ENCODE measurements at regions not wholly inside any gene's neighbourhood (a gene's known extent, or its start where the extent isn't known, plus 50 kb on each side); places are given as distances from the start of the nearest gene placed in this dataset.

DNA sequence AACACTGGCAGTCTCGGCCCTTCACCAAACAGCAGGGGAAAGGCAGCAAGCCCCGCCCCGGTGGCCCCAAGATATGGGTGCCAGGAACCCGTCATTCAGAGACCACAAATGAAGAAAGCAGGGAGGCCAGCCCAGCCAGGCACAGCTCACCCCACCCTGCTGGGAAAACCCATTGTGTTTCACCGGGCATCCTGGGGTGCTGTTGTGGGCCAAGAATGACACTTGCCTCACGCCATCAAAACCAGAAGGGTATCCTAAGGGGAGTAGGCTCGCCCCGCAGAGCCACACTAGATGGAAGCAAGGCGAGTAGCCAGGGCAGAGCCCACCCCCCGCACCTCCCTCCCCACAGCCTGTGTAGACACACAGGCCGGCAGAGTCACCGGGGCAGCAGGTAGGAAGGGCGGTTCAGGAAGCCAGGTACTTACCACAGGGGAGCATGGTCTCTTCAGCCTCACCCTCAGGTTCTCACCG is 72.5 kb upstream of the KCNMA1 start:
- no peak for DNase-seq

DNA sequence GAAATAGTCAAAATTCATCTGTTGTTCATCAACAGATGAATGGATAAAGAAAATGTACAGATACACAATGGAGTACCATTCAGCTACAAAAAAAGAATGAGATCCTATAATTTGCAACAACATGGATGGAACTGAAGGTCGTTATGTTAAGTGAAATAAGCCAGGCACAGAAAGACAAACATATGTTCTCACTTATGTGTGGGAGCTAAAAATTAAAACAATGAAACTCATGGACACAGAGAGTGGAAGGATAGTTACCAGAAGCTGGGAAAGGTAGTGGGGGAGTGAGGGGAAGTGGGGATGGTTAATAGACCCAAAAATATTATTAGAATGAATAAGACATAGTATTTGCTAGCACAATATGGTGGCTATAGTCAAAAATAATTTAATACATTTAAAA is 70.0 kb upstream of the KCNMA1 start:
- no peak for DNase-seq

DNA sequence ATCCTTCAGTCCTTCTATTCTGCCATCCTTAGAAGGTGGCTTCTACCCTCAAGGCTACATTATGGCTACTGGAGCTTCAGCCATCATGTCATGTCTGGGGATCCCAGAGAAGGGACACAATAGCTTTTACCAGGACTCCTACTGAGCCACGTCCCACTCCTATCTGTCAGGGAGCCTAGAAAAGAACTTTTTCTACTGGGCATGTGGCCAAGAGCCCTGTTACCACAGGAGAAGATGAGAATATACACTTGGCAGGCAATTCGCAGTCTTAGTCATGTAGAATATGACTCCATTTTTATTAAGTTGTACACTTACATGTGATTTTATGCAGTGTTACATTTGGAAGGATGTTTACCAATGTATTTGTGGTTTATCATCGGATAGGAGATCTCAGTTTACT is 64.6 kb upstream of the KCNMA1 start:
- no peak for DNase-seq

DNA sequence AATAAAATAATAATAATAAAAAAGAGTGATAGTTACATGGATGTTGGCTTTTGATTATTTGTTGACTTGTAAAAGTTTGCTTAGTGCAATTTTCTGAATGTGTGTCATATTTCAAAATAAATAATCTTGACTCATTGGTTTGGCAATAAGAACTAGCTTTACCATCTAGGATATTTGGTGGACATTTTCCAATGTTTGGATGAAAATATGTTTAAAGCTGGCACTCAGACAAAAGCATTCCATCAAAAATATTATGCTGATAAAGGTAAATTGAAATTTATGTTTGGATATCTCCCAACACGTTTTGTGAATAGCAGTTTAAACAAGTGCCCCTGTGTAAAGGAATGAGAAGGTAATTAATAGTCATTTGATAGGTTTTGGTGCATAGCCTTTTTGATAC is 62.5 kb upstream of the KCNMA1 start:
- DNase-seq: no peak

DNA sequence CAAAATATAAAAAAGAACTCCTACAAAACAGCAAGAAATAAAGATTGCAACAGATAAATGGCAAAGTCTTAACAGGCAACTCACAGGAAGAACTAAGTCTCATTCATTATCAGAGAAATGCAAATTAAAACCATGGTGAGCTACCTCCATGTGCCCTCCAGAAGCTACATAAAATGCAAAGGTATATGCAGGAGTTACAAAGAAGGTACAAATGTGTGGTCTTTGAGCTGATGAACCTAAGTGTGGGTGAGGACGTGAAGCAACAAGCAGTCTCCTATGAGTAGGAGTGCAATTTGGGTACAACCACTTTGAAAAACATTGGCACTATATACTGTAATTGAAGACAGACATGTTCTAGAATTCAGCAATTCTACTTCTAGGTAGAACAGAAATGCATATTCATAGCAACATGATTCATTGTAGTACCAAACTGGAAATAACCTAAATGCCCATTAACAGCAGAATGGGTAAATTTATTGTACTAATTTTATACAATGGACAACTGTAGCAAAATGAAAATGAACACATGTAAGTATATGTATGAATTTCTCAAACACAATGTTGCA is 61.6 kb upstream of the KCNMA1 start:
- DNase-seq: no peak

DNA sequence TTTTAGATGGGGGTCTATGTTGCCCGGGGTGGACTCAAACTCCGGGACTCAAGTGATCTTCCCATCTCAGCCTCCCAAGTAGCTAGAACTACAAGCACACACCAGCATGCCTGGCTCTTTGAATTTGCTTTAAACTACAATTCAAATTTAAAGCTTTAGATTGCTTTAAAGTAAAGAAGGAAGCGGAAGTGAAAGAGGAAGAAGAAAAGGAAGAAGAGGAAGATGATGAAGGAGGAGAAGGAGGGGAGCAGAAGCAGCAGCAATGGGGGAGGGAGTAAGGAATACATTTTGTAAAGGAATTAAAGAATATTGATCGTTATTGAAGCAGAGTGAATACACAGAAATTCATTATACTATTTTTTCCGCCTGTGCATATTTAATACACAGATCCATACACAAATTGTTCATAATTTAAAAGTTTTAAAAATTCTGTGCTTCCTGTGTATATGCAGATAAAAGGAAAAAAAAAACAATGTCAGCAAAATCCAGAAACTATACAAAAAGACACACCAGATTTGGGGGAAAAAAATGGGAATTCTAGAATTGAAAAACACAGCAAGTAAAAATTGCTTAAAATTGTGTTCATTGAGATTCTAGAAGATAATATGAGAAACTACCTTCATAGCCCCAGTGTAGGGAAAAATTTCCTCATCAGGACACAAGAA is 60.8 kb upstream of the KCNMA1 start:
- no peak for DNase-seq

DNA sequence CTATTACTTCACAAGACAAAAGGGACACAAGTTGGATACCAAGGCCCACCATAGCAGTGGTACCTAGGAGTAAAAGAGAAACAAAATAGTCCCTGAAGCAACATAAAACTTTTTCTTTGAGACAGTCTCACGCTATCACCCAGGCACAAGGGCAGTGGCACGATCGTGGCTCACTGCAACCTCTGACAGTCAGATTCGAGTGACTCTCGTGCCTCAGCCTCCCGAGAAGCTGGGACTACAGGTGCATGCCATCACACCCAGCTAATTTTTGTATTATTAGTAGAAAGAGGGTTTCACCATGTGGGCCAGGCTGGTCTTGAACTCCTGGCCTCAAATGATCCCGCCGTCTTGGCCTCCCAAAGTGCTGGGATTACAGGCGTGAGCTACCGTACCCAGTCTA is 59.0 kb upstream of the KCNMA1 start:
- no peak for DNase-seq

DNA sequence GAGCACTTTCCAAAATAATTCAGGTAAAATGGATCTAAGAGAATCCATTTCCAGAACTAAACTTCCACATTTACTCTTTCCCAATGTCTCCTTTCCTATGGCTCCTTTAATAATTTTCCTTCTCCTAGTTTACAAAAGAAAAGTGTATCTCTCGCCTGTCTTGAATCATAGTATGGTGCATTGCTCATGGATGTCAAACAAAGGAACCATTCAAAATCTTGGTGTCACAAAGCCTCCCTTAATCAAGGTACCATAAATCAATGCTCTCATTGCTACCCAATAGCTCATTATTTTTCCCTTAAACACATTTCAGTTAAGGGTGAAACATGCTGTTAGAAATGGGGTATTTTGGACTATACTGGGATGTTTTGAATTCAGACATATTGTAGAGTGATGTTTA is 57.6 kb upstream of the KCNMA1 start:
- no peak for DNase-seq

DNA sequence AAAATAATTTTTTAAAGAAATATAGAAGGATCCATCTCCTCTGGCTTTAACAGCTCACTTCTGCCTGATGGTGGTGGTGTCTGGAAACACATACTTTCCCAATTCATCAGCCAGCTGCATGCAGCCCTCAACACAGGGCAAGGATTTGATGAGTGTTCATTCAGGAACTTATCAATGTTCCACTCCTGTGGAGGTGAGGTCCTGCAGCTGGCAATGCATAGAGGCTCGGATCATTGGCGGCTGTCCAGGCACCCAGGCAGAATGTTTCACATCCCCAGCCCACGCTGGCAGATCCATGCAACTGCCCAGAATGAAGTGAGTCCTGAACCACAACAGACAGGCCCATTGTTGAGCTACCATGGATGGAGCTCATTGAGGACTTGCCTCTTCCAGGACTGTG is 55.2 kb upstream of the KCNMA1 start:
- no peak for DNase-seq

DNA sequence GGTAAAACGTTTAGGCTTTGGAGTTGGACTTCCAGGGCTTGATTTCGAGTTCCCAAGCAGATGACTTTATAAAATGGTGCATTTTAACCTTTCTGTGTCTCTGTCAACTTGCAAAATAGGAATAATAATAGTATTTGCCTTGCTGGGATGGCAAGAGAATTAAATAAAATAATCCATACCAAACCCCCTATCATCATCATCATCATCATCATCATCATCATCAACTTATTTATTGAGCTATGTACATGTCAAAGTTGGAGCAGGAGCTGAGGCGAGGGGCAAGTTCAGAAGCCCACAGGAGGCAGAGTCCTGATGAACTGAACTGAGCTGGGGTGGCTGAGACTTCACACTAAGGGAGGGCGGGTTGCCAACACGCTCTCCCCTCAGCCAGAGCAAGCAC is 51.7 kb upstream of the KCNMA1 start:
- no peak for DNase-seq

DNA sequence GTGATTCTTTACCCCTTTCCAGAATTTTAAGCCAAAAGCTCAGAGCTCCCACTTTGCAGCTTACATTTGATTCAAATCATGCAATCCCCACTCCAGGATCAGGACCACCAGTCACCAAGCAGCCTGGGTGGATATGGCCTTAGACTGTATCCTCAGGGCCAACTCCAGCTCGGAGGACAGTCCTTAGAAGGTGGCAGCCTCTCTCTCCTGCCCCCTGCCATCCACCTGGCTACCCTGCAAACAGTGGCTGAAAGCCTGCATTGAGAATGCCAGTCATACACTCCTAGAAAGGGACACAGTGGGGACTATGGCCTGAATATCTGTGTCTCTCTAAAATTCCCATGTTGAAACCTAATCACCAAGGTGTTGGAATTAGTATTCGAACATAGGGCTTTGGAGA is 50.0 kb upstream of the KCNMA1 start:
- no peak for DNase-seq

Data from NCI-H510A (cell line).